HG03442 (cell line): ENCODE measurements at regions not wholly inside any gene's neighbourhood (a gene's known extent, or its start where the extent isn't known, plus 50 kb on each side); places are given as distances from the start of the nearest gene placed in this dataset.

Experiments
- ATAC-seq: cut with Tn5 transposase; IDR thresholded peaks from one replicate; pipeline ENCODE4 v1.9.1; 2021; ENCODE audit warnings: mild to moderate bottlenecking, moderate library complexity; ENCODE audit not compliant: unreplicated experiment

DNA sequence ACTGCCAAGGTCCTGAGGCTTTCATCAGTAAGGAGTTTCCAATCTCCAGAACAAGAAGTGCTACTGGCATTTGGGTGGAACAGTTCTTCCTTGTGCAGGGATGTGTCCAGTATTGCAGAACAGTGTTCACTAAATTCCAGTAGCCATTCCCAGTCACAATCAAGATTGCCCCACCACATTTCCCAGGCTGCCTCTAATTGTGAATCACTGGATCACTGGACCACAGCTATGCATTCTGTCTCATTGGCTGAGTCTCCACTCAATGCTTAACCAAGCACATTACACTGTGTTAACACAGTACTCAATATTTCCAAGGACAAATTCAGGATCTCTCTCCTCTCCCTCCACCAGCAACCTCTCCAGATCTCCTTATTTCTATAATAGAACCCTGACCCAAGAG, 160.2 kb upstream of the CCDC150 start:
- ATAC-seq: no peak

- ATAC-seq: no peak
Measured at GRCh38 chr2:196480653-196481323, 158.7 kb upstream of the CCDC150 start.

DNA sequence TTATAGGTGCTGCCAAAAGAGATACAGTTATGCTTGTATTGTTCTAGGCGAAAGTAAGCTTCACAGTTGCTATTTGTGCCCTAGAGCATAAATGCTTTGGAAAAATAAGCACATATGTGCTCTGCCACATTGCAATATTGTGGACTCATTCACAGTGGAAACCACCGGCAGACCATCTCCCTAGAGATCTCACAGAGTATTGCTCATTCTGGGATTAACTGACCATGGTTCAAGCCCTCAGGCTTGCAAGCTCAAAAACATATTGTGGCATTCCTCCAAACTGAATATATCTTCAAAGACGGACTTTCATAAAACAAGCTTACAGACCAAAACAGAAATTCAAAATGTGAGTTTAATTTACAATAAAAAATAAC, 158.2 kb upstream of the CCDC150 start:
- no peak for ATAC-seq

- ATAC-seq: peak; percentile 60
Measured at GRCh38 chr2:196482119-196483065, 157.1 kb upstream of the CCDC150 start.

DNA sequence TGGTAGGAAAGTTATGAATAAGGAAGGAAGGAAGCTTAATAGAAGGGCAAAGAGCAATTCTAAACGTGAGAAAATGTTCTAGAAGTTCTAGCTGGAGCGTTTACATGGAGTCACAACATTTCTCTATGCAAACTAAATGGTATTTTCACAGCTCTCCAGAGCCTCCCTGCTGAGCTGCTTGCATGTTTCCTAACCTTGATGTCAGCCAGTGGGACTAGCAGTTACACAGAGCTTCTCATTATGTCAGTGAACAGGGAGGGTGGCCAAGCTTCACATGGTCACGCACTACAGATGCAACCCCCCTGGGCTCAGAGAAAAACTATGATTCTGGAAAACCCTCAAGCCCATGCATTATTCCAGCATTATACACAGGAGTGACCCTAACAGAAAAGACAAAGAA, 153.4 kb upstream of the CCDC150 start:
- ATAC-seq: no peak

- no peak for ATAC-seq
Measured at GRCh38 chr2:196487417-196487816, 152.1 kb upstream of the CCDC150 start.

DNA sequence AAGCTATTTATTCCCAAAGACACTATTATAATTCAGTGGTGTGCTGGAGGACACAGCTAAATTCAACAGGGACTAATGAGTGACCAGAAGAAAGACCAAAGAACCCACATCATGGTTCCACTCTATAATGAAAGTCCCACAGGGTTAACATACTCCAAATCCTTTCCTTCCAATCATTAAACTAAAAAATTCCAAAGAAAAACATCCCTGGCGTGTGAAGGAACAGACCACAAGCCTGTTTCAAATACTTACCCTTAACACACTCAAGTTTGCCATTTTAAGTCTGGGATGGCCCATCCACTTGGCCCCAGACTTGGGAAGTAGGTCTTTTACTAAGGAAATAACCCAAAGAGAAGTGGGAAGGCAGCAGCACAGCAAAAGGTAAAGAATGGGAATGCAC, 150.1 kb upstream of the CCDC150 start:
- no peak for ATAC-seq

- no peak for ATAC-seq
Measured at GRCh38 chr2:196492946-196493345, 146.6 kb upstream of the CCDC150 start.

DNA sequence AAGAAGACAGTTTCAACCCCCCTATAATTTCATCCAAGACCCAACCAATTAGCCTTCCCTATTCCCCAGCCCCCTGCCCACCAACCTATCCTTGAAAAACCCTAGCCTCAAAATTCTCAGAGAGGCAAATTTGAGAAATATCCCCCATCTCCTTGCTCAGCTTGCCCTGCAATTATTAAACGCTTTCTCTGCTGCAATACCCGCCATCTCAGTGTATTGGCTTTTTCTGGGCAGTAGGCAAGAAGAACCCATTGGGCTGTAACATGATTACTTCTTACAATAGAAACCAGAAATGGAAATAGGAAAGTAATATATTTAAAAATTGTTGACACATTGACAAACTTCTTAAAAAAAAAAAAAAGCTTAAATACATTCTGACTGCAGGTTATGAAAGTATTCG, 140.6 kb upstream of the CCDC150 start:
- ATAC-seq: no peak

GRCh38 chr2:196499686-196500085, 139.8 kb upstream of the CCDC150 start:
- no peak for ATAC-seq

DNA sequence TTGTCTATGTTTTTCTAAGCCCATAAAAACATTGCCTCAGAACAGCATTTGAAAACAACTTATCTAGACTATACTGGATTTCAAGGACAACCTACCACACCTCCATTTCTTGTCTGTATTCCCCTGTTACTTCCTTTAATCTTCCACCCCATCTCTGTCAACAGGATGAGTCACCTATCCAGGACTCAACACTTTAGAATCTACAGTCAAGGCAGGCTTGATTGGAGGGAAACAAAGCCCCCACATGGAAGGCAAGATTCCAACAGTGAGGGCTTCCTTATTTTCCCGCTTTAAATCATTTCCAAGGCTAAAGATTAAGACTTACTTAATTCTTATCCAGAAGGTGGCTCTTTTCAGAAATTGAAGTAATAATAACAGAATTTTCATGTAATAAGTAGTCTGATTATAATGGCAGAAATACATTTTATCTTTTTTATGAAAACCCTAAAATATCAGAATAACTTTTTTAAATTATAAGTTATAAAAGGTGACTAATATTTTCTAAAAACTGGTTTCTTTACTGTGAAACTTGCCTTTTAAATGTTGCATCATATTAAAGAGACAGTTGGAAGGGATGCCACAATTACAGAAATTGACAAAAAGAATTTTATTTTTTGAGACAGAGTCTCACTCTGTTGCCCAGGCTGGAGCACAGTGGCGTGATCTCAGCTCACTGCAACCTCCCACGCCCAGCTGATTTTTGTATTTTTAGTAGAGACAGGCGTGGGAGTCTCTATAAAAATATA, 138.7 kb upstream of the CCDC150 start:
- ATAC-seq: no peak

GRCh38 chr2:196501836-196502235, 137.7 kb upstream of the CCDC150 start:
- ATAC-seq: no peak

GRCh38 chr2:196502386-196502785, 137.1 kb upstream of the CCDC150 start:
- ATAC-seq: no peak

GRCh38 chr2:196503398-196503797, 136.1 kb upstream of the CCDC150 start:
- no peak for ATAC-seq

DNA sequence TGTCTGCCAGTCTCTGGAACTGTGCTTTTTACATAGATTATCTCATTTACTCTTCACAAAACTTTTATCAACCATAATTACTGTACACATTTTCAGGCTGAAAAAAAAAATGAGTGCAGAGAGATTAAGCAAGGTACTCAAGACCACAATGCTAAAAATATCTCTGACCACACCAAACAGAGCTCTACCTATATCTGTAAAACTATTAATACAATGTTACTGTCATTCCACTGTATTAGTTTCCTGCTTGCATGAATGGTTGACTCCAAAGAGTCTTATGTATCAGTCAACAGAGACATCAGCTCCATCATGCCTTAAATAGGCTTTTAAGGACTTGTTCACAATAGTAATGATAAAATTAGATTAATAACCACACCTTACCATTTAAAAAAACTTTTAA, 134.7 kb upstream of the CCDC150 start:
- ATAC-seq: peak; percentile 68

DNA sequence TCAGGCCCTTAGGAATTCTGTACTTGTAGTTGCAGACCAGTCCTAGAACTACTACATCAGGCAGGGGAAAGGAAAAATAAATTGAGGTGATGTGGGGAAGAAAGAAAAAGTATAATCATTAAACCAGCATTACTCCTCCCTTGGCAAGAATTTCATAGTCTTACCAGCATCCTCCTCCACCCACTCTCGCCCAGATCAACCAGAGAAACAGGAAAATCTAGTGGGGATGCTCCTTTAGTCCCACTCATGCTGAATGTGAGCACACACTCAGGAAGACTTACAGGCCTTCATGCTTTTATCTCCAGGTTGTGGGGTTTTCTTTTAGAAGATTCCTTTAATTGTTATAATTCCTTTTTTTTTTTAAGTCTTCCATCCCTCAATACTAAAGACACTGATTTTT, 129.3 kb upstream of the CCDC150 start:
- no peak for ATAC-seq

- no peak for ATAC-seq
Measured at GRCh38 chr2:196511258-196512168, 128.0 kb upstream of the CCDC150 start.

- ATAC-seq: no peak
Measured at GRCh38 chr2:196513796-196514526, 125.6 kb upstream of the CCDC150 start.

GRCh38 chr2:196514641-196515040, 124.9 kb upstream of the CCDC150 start:
- no peak for ATAC-seq

- ATAC-seq: no peak
Measured at GRCh38 chr2:196515051-196515450, 124.5 kb upstream of the CCDC150 start.
